ENCODE measurements at regions not wholly inside any gene's neighbourhood (a gene's known extent, or its start where the extent isn't known, plus 50 kb on each side); places are given as distances from the start of the nearest gene placed in this dataset.

GRCh38 chr2:41896186-41896846 is 151.5 kb upstream of the PKDCC start:
- H3K4me3 Mint-ChIP-seq = no peak overlapping the region
- peaks cover 14% of the 10 kb centered on the region for H3K4me1 Mint-ChIP-seq (ENCODE audit: low read depth)
- peaks cover 45% of the 10 kb centered on the region for H3K27me3 Mint-ChIP-seq (ENCODE audit: low read depth)
- H3K36me3 Mint-ChIP-seq (ENCODE audit: low read depth) = no peaks in the 10 kb centered on the region
- no peak overlapping the region for H3K27ac Mint-ChIP-seq
- no peaks in the 10 kb centered on the region for H3K9me3 Mint-ChIP-seq

- Mint-ChIP-seq H3K9me3 (no peaks in the 10 kb centered on the region), H3K4me1 (ENCODE audit: low read depth) (peaks cover 14% of the 10 kb centered on the region), H3K4me3 (no peak overlapping the region), H3K27ac (no peak overlapping the region), H3K36me3 (ENCODE audit: low read depth) (no peaks in the 10 kb centered on the region), H3K27me3 (ENCODE audit: low read depth) (peaks cover 42% of the 10 kb centered on the region)
Observed at GRCh38 chr2:41899189-41899588, 148.6 kb upstream of the PKDCC start.

DNA sequence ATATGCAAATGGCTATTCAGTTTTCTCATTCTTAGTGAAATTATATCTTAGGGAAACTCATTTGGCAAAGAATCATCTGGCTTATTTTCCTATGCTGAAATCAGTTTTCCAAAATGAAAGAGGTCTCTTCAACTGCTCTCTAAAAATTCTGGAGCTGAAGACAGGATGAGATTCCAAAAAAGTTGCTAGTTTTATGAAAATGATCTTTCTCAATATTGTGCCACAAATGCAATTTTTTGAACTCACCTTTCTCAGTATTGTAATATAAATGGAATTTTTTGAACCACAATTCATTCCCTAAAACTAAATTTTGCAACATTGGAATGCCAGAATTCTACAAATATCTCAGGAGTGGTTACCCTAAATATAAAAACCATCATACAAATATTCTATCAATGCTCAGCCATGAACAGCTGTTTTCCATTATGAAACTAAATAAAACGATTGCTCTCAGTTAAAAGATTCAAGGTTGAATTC is 147.7 kb upstream of the PKDCC start:
- Mint-ChIP-seq H3K27ac (no peak overlapping the region), H3K27me3 (ENCODE audit: low read depth) (peaks cover 43% of the 10 kb centered on the region), H3K4me3 (no peak overlapping the region), H3K36me3 (ENCODE audit: low read depth) (no peaks in the 10 kb centered on the region), H3K4me1 (ENCODE audit: low read depth) (peaks cover 14% of the 10 kb centered on the region), H3K9me3 (no peaks in the 10 kb centered on the region)

- H3K9me3 Mint-ChIP-seq = no peaks in the 10 kb centered on the region
- peaks cover 52% of the 10 kb centered on the region for H3K27me3 Mint-ChIP-seq (ENCODE audit: low read depth)
- H3K4me1 Mint-ChIP-seq (ENCODE audit: low read depth) = no peaks in the 10 kb centered on the region
- H3K4me3 Mint-ChIP-seq = no peak overlapping the region
- no peaks in the 10 kb centered on the region for H3K36me3 Mint-ChIP-seq (ENCODE audit: low read depth)
- H3K27ac Mint-ChIP-seq = no peak overlapping the region
Observed at GRCh38 chr2:41902897-41903296, 144.9 kb upstream of the PKDCC start.

DNA sequence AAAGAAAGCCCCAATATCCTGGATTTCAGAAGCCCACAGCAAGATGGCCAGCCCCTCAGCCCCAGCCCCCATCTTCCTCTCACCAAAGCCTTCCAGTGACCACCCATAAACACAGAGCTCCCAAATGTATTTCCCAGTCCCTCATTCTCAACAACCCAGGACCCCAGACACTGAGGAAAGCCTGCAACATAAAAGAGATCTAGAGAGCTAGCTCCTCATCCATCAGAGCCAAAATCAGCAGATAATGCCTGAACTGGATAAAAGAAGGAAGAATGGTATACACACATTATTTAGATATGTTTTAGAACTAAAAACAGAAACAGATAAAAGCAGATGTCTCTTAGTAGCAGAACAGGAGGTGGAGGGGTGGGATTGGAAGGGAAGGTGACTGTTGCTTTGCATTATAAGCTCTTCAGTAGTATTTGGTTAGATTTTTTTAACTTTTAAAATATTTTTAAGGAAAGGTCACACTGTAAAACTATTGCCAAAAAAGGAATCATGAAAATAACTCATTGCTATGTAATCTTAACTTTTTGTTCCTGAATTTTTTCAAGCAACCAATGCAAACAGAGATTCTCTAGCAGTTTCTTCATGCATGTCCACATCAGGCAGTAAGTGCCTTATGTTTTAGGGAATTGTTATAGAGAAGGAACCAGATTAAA is 144.2 kb upstream of the PKDCC start:
- no peak overlapping the region for H3K27ac Mint-ChIP-seq
- no peaks in the 10 kb centered on the region for H3K4me1 Mint-ChIP-seq (ENCODE audit: low read depth)
- peaks cover 56% of the 10 kb centered on the region for H3K27me3 Mint-ChIP-seq (ENCODE audit: low read depth)
- H3K36me3 Mint-ChIP-seq (ENCODE audit: low read depth) = no peaks in the 10 kb centered on the region
- no peaks in the 10 kb centered on the region for H3K9me3 Mint-ChIP-seq
- H3K4me3 Mint-ChIP-seq = no peak overlapping the region

GRCh38 chr2:41904459-41904858 is 143.4 kb upstream of the PKDCC start:
- no peak overlapping the region for H3K4me3 Mint-ChIP-seq
- no peaks in the 10 kb centered on the region for H3K36me3 Mint-ChIP-seq (ENCODE audit: low read depth)
- H3K27me3 Mint-ChIP-seq (ENCODE audit: low read depth) = peaks cover 49% of the 10 kb centered on the region
- no peaks in the 10 kb centered on the region for H3K4me1 Mint-ChIP-seq (ENCODE audit: low read depth)
- H3K27ac Mint-ChIP-seq = no peak overlapping the region
- H3K9me3 Mint-ChIP-seq = no peaks in the 10 kb centered on the region

- Mint-ChIP-seq H3K4me3 (no peak overlapping the region), H3K36me3 (ENCODE audit: low read depth) (no peaks in the 10 kb centered on the region), H3K4me1 (ENCODE audit: low read depth) (no peaks in the 10 kb centered on the region), H3K27me3 (ENCODE audit: low read depth) (peaks cover 39% of the 10 kb centered on the region), H3K27ac (no peak overlapping the region), H3K9me3 (no peaks in the 10 kb centered on the region)
Observed at GRCh38 chr2:41905597-41906337, 142.1 kb upstream of the PKDCC start.

- Mint-ChIP-seq H3K9me3 (no peaks in the 10 kb centered on the region), H3K36me3 (ENCODE audit: low read depth) (no peaks in the 10 kb centered on the region), H3K27me3 (ENCODE audit: low read depth) (peaks cover 39% of the 10 kb centered on the region), H3K4me3 (no peak overlapping the region), H3K27ac (no peak overlapping the region), H3K4me1 (ENCODE audit: low read depth) (no peaks in the 10 kb centered on the region)
Observed at GRCh38 chr2:41906338-41906725, 141.5 kb upstream of the PKDCC start.

GRCh38 chr2:41907141-41907540 is 140.7 kb upstream of the PKDCC start:
- H3K4me1 Mint-ChIP-seq (ENCODE audit: low read depth) = no peaks in the 10 kb centered on the region
- no peaks in the 10 kb centered on the region for H3K9me3 Mint-ChIP-seq
- no peaks in the 10 kb centered on the region for H3K36me3 Mint-ChIP-seq (ENCODE audit: low read depth)
- no peak overlapping the region for H3K27ac Mint-ChIP-seq
- H3K4me3 Mint-ChIP-seq = no peak overlapping the region
- H3K27me3 Mint-ChIP-seq (ENCODE audit: low read depth) = peaks cover 37% of the 10 kb centered on the region

DNA sequence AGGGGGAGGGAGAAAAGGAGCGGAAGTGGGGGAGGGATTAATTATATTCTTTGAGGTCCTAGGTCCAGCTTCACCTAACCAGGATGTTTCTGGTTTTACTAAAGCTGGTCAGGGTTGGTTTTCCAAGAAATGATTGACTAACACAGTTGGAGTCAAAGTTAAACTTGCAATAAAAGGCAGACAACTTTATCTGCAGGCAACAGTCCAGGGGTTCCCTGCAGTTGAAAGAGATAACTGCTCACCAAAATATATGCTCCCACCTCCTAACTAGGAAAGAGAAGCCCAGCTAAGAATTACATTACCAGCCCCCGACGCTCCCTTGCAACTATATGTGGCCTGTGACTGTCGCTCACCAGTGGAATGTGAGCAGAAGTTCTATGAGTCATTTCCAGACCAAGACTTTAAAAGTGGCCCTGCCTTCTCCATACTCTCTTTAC is 140.0 kb upstream of the PKDCC start:
- Mint-ChIP-seq H3K4me1 (ENCODE audit: low read depth) (no peaks in the 10 kb centered on the region), H3K4me3 (no peak overlapping the region), H3K27ac (no peak overlapping the region), H3K27me3 (ENCODE audit: low read depth) (peaks cover 36% of the 10 kb centered on the region), H3K9me3 (no peaks in the 10 kb centered on the region), H3K36me3 (ENCODE audit: low read depth) (no peaks in the 10 kb centered on the region)

- no peaks in the 10 kb centered on the region for H3K36me3 Mint-ChIP-seq (ENCODE audit: low read depth)
- H3K27ac Mint-ChIP-seq = no peak overlapping the region
- no peaks in the 10 kb centered on the region for H3K4me1 Mint-ChIP-seq (ENCODE audit: low read depth)
- H3K9me3 Mint-ChIP-seq = no peaks in the 10 kb centered on the region
- H3K4me3 Mint-ChIP-seq = no peak overlapping the region
- H3K27me3 Mint-ChIP-seq (ENCODE audit: low read depth) = peaks cover 36% of the 10 kb centered on the region
Observed at GRCh38 chr2:41908349-41908748, 139.5 kb upstream of the PKDCC start.

DNA sequence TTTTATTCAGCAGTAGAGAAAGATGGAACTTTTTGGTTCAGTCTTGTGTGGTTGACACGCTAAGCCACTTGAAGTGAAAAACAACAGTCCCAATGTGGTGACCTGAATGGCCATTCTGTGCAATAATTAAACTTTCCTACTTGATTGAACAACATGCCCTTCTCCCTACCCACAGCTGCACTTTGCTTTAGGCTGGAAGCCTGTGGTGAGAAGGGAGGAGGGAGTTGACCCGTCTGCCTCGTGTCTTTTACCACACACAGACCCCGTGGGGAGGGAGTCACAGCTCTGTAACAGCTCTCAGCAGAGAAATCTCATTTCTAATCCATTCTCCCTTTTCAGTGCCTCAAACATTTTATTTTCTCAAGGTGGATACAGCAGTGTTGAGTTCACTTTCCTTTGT is 138.2 kb upstream of the PKDCC start:
- no peak overlapping the region for H3K27ac Mint-ChIP-seq
- H3K4me1 Mint-ChIP-seq (ENCODE audit: low read depth) = no peaks in the 10 kb centered on the region
- H3K27me3 Mint-ChIP-seq (ENCODE audit: low read depth) = peaks cover 38% of the 10 kb centered on the region

DNA sequence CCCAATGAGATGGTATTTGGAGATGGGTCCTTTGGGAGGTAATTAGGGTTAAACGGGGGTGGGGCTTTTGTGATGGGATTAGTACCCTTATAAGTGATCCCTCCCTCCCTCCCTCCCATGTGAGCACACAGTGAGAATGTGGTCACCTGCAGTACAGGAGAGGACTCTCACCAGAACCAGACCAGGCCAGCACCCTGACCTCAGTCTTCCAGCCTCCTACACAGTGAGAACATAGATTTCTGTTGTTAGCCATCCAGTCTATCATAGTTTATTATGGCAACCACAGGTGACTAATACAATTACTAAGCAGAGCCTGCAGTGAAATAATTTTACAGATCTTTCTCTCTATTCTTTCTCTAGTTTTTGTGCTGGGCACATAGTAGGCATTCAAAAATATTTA is 137.7 kb upstream of the PKDCC start:
- Mint-ChIP-seq H3K27me3 (ENCODE audit: low read depth) (peaks cover 42% of the 10 kb centered on the region), H3K4me1 (ENCODE audit: low read depth) (no peaks in the 10 kb centered on the region), H3K9me3 (no peaks in the 10 kb centered on the region), H3K27ac (no peak overlapping the region), H3K36me3 (ENCODE audit: low read depth) (no peaks in the 10 kb centered on the region), H3K4me3 (no peak overlapping the region)

More for the DNA sequence above, 138.2 kb upstream of the PKDCC start:
- no peaks in the 10 kb centered on the region for H3K9me3 Mint-ChIP-seq
- no peak overlapping the region for H3K4me3 Mint-ChIP-seq
- H3K36me3 Mint-ChIP-seq (ENCODE audit: low read depth) = no peaks in the 10 kb centered on the region

- H3K4me3 Mint-ChIP-seq = no peak overlapping the region
- no peak overlapping the region for H3K27ac Mint-ChIP-seq
- no peaks in the 10 kb centered on the region for H3K36me3 Mint-ChIP-seq (ENCODE audit: low read depth)
- peaks cover 37% of the 10 kb centered on the region for H3K27me3 Mint-ChIP-seq (ENCODE audit: low read depth)
- H3K9me3 Mint-ChIP-seq = no peaks in the 10 kb centered on the region
- H3K4me1 Mint-ChIP-seq (ENCODE audit: low read depth) = no peaks in the 10 kb centered on the region
Observed at GRCh38 chr2:41911033-41911432, 136.8 kb upstream of the PKDCC start.

- H3K36me3 Mint-ChIP-seq (ENCODE audit: low read depth) = no peaks in the 10 kb centered on the region
- H3K4me1 Mint-ChIP-seq (ENCODE audit: low read depth) = no peaks in the 10 kb centered on the region
- H3K4me3 Mint-ChIP-seq = no peak overlapping the region
- no peaks in the 10 kb centered on the region for H3K9me3 Mint-ChIP-seq
- peaks cover 27% of the 10 kb centered on the region for H3K27me3 Mint-ChIP-seq (ENCODE audit: low read depth)
- no peak overlapping the region for H3K27ac Mint-ChIP-seq
Observed at GRCh38 chr2:41912337-41912736, 135.5 kb upstream of the PKDCC start.

Measured in T-helper 1 cell treated with Interleukin-12 subunit alpha and Interleukin-12 subunit beta and Interleukin-4 antibody, amounts not matched to agents 30 μg/mL and 1 μg/mL, for 36 hours (primary cell).